HFF-Myc (cell line): ENCODE measurements at regions not wholly inside any gene's neighbourhood (a gene's known extent, or its start where the extent isn't known, plus 50 kb on each side); places are given as distances from the start of the nearest gene placed in this dataset.

Source experiments
- DNase-seq: peaks from one replicate; pipeline ENCODE4 v3.0.0-alpha.2; 2011; ENCODE audit warnings: low read depth; ENCODE audit errors: extremely low read depth
- H3K4me3 ChIP-seq: replicated peaks from 2 replicates; pipeline ENCODE4 v1.5.1; 2011; ENCODE audit warnings: low read depth, mild to moderate bottlenecking, control low read depth, low read length
- CTCF ChIP-seq: IDR thresholded peaks from 2 replicates; pipeline ENCODE4 v1.5.1; 2012; ENCODE audit warnings: mild to moderate bottlenecking, low read depth, low read length, control low read depth; ENCODE audit errors: missing control alignments

GRCh38 chrX:97790850-97791249 is 907.1 kb downstream of the RPA4 start:
- no peak overlapping the region for H3K4me3 ChIP-seq
- DNase-seq = no peak
- no peak for TF ChIP-seq CTCF

- no peak for TF ChIP-seq CTCF
- H3K4me3 ChIP-seq = no peak overlapping the region
- no peak for DNase-seq
Observed at GRCh38 chrX:97797076-97797475, 913.4 kb downstream of the RPA4 start.

GRCh38 chrX:97806238-97806637 is 922.5 kb downstream of the RPA4 start:
- no peak for TF ChIP-seq CTCF

GRCh38 chrX:97806946-97807345 is 923.2 kb downstream of the RPA4 start:
- H3K4me3 ChIP-seq = no peak overlapping the region
- DNase-seq = no peak
- no peak for TF ChIP-seq CTCF

More at GRCh38 chrX:97806238-97806637, 922.5 kb downstream of the RPA4 start:
- H3K4me3 ChIP-seq = no peak overlapping the region
- DNase-seq = no peak

GRCh38 chrX:97820170-97820569 is 936.5 kb downstream of the RPA4 start:
- H3K4me3 ChIP-seq = no peak overlapping the region
- TF ChIP-seq CTCF = no peak
- DNase-seq = no peak

GRCh38 chrX:97828471-97828870 is 944.8 kb downstream of the RPA4 start:
- TF ChIP-seq CTCF = no peak
- H3K4me3 ChIP-seq = no peak overlapping the region
- no peak for DNase-seq

- no peak for DNase-seq
- H3K4me3 ChIP-seq = no peak overlapping the region
- TF ChIP-seq CTCF = no peak
Observed at GRCh38 chrX:97835969-97836368, 952.3 kb downstream of the RPA4 start.
